ENCODE measurements at regions not wholly inside any gene's neighbourhood (a gene's known extent, or its start where the extent isn't known, plus 50 kb on each side); places are given as distances from the start of the nearest gene placed in this dataset.

GRCh38 chrY:13068696-13069095, 164.0 kb downstream of the DDX3Y start:
- TF ChIP-seq EZH2 (IDR thresholded peaks at IDR 0.05; ENCODE audit: insufficient read depth, poor library complexity, severe bottlenecking) = no peak
- no peak for TF ChIP-seq EZH2phosphoT487 (IDR thresholded peaks at IDR 0.05; ENCODE audit: insufficient read depth, low read depth)
